ENCODE measurements at regions not wholly inside any gene's neighbourhood (a gene's known extent, or its start where the extent isn't known, plus 50 kb on each side); places are given as distances from the start of the nearest gene placed in this dataset.
"Not testable (repeated sequence)": the region's sequence is repeated elsewhere in the genome, so short reads cannot be mapped to it uniquely, and the experiment has no call there.

DNA sequence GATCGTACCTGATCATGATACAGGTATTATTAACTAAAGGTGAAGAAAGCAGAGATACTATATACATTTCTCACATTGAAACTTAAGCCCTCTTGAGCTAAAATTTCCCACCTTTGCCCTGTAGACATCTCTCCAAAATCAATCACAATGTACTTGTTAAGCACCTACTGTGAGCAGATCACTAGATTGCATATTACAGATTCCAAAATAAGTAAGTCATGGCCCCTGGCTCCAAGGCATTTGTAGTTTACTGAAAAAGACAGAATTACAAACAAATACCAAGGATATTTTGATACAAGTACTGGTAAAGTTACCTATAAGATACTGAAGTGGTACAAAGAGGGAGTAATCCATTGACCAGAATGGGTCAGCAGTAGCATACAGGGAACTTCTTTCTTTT, 455.3 kb downstream of the STK39 start:
- no peak for DNase-seq (ENCODE audit: low spot score)

DNA sequence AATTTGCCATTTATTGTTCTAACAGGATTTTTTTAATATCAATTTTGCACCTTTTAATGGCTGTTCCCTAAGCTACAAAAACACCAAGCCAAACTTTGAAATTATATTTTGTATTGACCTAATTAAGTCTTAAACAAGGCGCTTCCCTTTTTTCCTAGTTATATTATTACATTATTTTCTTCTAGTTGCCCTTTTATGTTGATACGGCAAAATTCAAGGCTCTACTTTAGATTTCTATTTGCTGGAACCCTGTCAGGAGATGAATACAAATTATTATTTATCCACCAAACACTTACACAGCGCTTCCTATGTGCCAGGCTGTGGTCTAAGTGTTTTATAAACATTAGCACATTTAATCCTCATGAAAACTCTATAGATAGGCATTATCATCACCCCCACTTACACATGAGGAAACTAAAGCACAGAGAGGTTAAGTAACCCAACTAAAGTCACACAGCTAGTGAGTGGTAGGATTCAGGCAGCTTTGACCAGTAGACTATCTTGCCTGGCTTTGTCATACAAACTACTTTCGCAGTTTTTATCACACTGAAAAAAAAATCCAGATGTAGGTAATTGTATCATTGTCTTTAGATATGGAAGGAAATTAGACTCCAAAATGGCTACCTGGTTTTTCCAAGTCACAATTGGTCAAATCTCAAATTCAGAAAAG, 456.5 kb downstream of the STK39 start:
- DNase-seq (ENCODE audit: low spot score): no peak

DNA sequence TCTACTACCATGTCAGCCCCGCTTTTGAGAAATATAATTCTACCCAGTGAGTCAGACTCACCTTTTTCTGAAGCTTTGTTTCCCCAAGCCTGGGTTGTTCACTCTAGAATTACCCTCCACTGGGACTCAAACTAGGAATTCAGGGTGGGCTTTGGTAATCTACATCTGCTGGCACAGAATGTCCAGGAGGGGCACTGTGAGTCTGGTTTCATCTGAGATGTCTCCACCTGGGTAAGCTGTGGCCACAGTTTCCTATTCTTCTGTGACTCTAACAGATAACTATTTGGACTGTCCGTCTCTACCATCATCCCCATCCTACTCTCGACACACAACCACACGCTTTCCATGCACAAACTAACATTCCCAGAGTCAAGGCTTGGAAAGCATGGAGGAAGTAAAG, 457.2 kb downstream of the STK39 start:
- no peak for DNase-seq (ENCODE audit: low spot score)

DNA sequence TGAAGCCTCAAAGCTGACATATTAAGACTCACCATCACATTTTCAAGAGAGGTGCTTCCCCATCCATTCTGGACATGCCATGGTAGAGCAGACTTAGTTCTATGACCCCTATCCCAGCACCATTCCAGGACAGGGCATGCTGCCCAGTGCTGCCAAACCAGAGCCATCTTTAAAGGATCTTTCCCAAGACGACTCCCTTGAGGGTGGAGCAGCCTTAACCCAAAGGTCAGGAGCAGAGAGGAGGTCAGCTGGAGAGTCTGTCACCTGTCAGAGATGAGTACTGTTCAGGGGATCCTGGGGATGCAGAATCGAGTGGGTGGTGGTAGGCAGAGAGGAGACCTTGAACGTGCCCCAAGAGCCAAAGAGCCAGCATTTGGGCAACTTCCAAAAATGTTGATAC, 459.8 kb downstream of the STK39 start:
- no peak for DNase-seq (ENCODE audit: low spot score)

DNA sequence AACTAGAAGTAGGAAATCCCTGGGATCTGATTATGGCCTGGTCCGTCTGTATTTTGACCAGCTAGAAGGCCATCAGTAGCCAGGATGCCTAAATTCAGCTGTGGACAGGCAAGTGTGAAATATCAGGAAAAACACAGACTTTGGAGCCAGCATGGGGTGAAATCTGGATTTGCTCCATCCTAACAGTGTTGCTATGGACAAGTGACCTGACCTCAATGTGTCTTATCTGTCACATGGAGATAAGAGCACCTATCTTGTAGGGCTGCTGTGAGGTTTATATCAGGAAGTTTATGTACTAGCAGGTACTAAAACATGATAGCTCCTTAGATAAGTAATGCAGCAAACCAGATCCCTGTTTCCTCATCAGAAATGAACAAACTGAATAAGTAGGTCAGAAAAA, 460.4 kb downstream of the STK39 start:
- no peak for DNase-seq (ENCODE audit: low spot score)

DNA sequence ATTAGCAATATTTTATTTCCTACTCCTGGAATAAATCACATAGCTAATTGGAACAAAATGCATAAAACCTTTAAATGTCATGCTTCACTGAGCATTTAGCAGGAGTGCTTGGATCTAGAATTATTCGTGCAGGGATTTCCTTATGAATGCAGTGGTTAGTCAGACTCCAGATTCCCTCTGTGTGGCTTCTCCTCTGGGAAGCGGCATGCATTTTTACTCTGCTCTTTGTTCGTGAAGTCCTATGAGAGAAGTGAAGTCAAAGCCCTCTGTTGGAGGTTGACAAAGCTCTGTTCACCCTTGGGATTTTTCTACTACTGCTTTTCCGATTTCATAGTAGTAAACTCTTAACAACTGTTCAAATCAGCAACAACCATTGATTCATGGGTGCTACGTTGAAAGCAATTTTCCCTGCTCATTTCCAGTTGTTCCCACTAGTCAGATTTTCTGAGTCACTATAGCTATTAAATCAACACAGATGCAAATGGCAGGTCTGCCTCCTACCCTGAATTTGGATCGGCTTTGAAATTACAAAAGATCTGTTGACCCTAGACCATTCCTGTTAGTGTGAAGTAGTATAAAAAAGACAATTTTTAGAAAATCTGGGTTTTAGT, 461.7 kb downstream of the STK39 start:
- DNase-seq (ENCODE audit: low spot score): no peak

DNA sequence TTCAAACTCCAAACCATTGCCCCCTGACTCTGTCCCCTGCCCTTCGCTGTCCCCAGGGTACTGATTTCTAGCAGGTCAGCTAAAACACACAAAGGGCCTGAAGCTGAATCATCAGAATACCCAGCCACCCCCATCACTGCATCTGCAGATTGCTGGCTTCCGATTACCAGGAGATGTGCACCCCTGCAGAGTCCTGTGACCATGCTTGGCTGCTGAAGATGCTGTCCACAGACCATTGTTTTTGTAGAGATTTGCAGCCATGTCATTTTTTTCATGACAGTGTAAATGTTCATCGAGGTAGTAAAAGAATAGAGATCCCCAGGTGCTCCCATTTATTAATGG, 463.3 kb downstream of the STK39 start:
- DNase-seq (ENCODE audit: low spot score): no peak

DNA sequence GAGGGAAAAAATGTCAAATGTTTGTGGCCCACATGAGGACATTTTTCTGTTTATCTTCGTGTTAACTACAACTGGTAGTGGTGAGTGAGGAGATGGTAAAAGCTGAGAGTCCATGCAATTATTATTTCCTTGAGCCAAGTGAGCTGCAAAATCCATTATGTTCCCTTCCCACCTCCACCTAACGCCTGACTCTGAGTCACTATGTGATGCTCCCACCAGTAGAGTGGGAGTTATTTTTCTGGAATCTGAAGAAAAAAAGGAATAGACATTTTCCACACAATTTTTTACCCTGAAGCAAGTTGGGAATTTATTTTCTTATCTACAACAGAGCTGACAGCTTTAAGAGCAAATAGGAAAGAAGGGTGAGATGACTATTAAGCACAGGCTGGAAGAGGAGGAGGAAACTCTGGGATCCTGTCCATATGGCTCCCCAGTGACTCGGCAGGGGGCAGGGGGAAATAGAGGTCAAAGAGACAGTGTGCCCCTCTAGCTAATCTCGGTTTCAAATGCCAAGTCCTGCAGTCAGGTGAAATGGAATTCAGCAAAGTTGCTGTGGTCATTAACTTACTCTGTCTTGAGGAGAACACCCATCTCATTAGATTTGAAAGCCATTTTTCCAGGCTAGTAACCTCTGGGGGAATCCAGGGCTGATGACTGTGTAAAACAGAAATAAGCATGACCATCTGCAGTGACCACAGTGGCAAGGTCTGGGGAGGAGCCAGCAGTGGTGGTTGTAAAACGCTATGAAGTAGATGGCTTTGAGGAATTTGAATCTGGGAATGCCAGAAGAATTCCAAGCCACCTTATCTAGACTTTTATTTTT, 463.9 kb downstream of the STK39 start:
- no peak for DNase-seq (ENCODE audit: low spot score)

DNA sequence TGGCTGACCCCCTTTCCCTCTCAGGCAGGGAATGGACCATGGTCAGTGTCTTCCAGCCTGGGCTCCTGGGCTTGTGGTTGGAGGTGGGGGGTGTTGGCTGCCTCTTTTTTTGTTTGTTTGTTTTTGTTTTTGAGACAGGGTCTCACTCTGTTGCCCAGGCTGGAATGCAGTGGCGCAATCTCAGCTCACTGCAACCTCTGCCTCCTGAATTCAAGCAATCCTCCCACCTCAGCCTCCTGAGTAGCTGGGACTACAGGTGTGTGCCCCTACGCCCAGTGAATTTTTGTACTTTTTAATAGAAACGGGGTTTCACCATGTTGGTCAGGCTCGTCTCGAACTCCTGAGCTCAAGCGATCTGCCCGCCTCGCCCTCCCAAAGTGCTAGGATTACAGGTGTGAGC, 465.8 kb downstream of the STK39 start:
- DNase-seq (ENCODE audit: low spot score): not testable (repeated sequence)

DNA sequence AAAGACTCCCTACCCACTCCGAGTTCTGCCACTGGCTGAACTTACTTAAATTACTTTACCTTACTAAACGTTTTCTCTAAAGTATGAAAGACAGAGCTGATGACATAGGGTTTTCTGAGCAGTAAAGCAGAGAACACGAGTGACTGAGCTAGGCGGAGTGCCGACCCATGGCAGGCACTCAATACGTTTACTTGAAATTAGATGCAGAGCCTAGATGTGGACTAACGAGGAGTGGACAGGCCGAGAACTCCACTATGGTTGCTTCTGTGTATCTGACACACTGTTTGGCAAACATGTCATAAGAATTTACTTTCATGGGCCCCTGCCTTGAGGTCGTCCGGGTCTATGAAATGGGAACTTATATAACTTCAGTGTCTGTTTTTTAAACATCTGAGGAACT, 471.0 kb downstream of the STK39 start:
- DNase-seq (ENCODE audit: low spot score): no peak

DNA sequence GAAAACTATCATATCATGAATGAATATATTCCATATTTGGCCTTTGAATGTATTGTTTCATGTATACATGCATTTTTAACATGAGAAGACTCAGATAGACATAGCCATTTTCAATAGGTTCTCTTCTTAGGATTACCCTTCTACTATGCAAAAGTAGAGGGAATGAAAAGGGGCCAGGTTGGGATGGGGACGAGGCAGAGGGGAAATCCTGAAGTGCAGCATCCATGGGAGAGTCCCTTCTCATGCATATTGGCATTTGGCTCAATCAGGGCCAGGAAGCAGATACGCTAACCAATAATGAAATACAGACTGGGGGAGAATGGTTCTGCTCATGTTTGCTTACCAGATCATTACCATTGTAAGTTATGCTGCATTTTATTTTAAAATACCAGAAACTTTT, 475.8 kb downstream of the STK39 start:
- no peak for DNase-seq (ENCODE audit: low spot score)

DNA sequence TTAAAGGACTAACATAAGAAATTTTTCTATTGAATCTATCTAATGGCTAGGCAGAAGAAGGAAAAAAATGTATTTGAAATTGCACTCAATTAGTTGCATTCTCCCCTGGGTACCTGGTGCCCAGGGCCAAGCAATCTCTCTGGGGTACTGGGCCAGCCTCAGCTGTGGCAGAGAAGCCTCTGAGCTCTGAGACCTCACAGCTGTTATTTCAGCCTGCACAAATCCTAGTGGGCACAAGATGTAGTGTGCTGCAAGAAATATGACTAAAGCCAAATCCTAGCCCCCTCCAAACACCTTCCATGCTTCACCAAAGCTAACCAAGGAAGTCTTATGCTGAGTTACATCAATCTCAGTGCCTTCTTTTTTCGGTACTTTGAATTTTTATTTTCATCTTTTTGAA, 478.4 kb downstream of the STK39 start:
- no peak for DNase-seq (ENCODE audit: low spot score)

DNA sequence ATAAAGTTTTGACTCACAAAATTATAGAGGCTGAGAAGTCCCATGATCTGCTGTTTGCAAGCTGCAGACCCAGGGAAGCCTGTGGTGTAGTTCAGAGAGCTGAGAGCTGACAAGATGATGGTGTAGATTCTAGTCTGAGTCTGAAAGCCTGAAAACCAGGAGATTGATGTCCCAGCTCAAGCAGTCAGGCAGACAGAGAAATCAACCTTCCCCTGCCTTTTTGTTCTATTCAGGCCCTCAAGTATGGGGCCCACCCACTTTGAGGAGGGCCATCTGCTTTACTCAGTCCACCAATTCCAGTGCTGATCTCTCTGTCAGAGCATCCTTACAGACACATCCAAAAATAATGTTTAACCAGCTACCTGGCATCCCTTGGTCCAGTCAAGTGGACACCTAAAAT, 479.6 kb downstream of the STK39 start:
- no peak for DNase-seq (ENCODE audit: low spot score)

DNA sequence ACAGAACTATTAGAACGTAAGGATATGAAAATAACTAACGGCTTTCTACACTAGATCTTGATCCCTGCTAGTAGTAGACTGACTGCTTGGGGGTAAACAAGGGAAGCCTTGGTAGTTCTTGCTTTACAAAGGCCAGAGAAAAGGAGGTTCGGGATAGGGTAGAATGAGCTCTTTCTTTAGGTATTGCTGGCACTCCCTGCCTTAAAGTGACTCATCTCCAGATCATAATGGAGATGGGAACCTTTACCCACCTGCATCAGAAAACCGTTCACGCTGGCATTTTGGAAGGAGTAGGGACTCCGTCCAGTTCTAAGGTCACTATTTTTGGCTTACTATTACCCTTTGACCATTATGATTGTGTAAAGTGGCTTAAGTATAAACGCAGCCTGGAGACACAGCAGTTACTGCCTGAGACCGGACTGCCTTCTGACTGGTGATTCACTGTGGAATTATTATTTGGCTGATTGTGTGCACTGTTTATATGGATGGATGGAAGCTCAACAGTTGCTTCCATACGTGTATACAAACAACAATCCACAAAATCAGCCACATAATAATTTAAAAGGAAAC, 482.5 kb downstream of the STK39 start:
- DNase-seq (ENCODE audit: low spot score): no peak

DNA sequence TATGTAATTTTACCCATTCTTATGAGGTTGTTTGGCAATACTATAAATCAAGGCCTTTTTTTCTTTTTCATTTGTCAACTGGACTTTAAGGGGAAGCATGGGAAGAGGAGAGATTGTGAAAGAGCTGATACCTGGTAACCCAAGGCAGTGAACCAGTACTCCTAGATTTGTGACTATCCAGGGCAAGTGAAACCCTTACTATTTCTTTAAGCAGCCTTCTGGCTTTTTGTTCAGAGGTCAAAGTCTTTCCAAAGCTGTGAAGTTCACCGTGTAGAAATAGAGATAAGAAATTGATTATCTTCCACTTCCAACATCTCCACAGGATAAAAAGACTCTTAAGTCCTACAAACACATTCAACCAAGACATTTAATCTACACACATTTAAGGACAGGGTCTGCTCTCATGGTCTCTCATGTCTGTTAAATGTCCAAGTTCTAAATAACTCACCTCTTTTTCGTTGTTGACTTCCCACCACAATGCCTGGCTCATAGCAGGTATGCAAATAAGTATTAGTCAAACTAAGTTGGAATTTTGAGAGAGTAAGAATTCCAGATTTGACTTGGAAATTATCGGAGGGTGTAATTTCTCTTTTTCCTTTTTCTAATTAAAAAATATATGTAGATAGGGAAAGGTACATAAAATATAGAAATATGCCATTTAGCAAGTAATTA, 485.8 kb downstream of the STK39 start:
- DNase-seq (ENCODE audit: low spot score): no peak

DNA sequence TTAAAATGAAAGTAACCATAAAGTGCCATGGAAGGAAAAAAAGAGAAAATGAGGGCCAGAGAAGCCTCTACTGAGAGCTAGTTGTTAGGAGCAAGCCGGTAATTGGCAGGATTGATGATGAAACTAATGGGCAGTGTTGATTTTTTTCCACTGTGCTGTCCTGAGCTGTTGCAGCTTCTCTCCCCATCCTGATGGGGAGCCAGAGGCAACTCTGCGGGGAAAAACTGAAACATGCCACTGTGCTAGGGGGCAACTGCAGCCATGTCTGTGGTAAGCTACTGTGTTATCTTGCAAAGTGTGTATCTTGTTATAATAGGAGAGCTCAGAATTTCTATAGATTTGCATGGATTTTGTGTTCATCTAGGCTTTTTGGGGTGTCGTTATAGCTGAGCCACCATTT, 487.9 kb downstream of the STK39 start:
- no peak for DNase-seq (ENCODE audit: low spot score)

DNA sequence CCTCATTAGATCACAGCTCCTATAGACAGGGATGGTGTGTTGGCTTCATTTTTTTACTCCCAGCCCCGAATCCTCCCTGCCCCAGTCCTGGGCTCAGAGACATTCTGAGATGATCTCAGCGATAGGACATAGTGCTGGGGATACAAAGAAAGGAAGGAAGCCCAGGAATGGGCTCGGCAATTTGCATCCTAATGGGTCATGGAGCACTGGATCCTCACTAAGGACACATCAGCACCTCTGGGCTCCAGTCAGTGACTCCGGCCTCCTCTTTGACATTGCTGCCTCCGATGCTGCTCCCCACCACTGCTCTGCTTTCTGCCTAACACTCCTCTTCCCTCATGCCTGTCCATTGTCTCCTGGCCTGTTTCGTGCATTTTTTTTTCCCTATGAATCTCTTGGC, 489.1 kb downstream of the STK39 start:
- DNase-seq (ENCODE audit: low spot score): no peak

DNA sequence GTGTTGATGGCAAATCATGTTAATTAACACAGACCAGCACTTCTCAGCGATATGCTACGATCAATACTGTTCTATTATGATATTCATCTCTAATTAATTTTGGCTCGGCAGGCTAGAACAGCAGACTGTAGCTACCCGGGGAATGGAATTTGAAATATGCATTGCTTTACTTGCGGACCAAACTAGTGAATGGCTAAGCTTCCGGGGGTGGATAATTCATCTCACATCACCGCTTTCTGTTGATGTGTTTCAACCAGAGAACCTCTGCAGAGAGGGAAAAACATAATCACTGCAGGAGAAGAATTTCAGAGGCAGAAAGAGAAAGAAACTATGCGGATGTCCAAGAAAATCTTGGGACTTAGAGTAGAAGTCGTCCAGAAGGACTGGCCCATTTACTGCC, 490.9 kb downstream of the STK39 start:
- DNase-seq (ENCODE audit: low spot score): no peak

DNA sequence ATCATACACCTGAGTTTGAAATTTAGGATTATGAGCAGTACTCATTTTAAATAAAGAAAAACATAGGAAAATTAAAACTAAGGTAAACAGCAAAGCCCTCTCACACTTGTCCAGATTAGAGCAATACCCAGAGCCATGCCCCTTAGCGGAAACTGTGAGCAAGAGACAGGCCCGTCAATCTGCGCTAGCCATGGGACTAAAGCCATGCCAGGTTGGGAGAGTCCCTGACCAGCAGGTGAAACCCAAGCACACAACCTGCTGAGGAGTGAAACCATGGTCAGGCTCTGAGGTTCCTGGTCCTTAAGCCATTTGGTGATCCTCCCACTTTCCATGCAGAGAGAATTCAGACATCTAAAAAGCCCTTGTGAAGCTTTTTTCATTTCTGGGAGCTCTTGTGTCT, 494.3 kb downstream of the STK39 start:
- DNase-seq (ENCODE audit: low spot score): no peak

DNA sequence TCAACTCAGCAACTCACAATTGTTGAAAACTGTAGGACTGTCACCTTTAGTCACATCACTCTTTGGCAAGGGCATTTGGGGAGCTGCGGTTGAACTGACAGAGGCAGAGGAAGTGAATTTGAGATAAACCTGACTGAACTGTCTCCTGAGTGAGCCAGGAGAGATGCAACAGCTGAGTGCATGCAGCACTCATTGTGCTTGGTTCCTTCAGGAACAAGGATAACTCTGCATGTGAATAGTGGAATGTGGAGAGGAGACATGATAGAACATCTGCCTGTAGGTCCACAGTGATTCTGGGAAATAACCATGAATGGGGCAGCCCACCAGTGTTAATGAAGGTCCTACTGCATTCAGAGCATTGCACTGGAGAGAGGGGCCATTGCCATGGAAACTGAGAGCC, 494.7 kb downstream of the STK39 start:
- no peak for DNase-seq (ENCODE audit: low spot score)

DNA sequence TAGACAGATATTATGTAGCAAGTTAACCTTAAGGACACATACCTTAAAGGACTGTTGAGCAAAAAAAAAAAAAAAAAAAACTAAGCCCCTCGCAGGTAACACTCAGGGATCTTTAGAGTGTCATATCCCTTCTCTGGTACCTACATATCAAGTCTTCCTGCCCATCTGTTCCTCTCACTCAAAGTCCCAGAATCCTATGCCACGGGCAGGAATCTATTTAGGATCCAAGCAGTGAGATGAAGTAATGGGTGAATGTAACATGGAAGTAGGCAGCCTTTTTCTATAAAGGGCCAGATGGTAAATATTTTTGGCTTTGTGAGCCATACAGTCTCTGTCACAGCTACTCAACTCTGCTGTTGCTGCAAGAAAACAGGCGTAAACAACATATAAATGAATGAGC, 496.7 kb downstream of the STK39 start:
- DNase-seq (ENCODE audit: low spot score): no peak

DNA sequence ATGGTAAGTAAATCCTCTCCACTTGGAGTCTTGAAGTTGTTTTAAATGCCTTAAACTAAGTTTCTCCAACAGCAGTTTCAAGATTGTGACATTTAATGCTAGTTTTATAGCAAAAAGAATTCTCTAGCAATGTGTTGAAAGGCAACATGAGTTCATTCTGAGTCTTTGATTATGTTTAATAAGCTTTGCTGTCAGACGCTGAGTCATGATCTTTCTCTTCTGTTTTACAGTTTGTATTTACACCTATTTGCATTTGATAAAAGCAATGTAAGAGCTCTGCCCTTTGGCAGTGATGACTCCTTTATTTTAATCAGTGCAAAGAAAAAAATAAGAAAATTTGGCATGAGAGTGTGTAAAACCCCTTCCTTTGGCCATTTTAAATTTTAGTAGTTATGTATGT, 497.7 kb downstream of the STK39 start:
- no peak for DNase-seq (ENCODE audit: low spot score)

DNA sequence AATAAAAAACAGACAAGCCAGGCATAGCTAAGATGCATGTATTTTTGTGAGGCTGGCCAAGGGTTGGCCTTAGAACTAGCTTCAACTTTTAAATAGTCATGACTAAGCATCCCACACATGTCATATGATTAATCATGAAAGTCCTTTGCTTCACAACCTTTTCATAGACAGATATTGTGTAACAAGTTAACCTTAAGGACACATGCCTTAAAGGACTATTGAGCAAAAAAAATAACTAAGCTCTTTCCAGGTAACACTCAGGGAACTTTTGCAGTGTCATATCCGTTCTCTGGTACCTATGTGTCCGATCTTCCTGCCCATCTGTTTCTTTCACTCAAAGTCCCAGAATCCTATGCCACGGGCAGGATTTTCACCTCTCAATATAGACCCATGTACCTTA, 498.4 kb downstream of the STK39 start:
- DNase-seq (ENCODE audit: low spot score): no peak
